Mucosa of descending colon (tissue), 3 donors: ENCODE measurements at regions not wholly inside any gene's neighbourhood (a gene's known extent, or its start where the extent isn't known, plus 50 kb on each side); places are given as distances from the start of the nearest gene placed in this dataset.

ENCODE experiments used
- ATAC-seq: fragments of 200-7000 bp; cut with Tn5 transposase; one replicate; pipeline ENCODE4 v1.9.1; 2020; ENCODE audit warnings: mild to moderate bottlenecking, moderate library complexity
- DNase-seq, 3 donors: peaks; one replicate each; pipeline ENCODE4 v3.0.0-alpha.2; 2020
- H3K36me3 ChIP-seq: fragments of 200-600 bp; one replicate; pipeline ENCODE4 v1.8.0; 2021; ENCODE audit warnings: low read depth, mild to moderate bottlenecking
- H3K4me1 ChIP-seq: fragments of 200-600 bp; one replicate; pipeline ENCODE4 v1.8.0; 2021; ENCODE audit warnings: low read depth, mild to moderate bottlenecking
- H3K4me3 ChIP-seq: fragments of 200-600 bp; one replicate; pipeline ENCODE4 v1.8.0; 2021; ENCODE audit warnings: mild to moderate bottlenecking
- H3K9me3 ChIP-seq: fragments of 200-600 bp; one replicate; pipeline ENCODE4 v1.8.0; 2021; ENCODE audit warnings: mild to moderate bottlenecking
- CTCF ChIP-seq: fragments of 200-600 bp; IDR thresholded peaks from one replicate; pipeline ENCODE4 v1.8.0; 2022; ENCODE audit warnings: antibody characterized with exemption, mild to moderate bottlenecking
- intact Hi-C, 2 donors: fragments of 100-400 bp; cut with DNase I in 1 of 2; cut with micrococcal nuclease in 1 of 2; formaldehyde crosslinking; loops; one replicate each; pipeline versions ENCODE4 v1.11.0 to v1.11.1; 2022; cut with DNase I, micrococcal nuclease
- donor health status: DM: no; HTN: no; CAD: no; lungs with moderate emphysema.
- donor health status: DM: no; HTN: no; CAD: no.
- donor health status: DM: no; HTN: yes; CAD: no.

GRCh38 chr9:118384531-118385100, 680.4 kb downstream of the TLR4 start:
- no peaks in the 10 kb centered on the region for H3K4me1 ChIP-seq
- DNase-seq (no peak), ATAC-seq (no peak)
- intact Hi-C loops = no loop called here
- H3K4me3 ChIP-seq = no peak overlapping the region
- no peak for TF ChIP-seq CTCF
- H3K9me3 ChIP-seq = no peaks in the 10 kb centered on the region
- H3K36me3 ChIP-seq = no peaks in the 10 kb centered on the region

DNA sequence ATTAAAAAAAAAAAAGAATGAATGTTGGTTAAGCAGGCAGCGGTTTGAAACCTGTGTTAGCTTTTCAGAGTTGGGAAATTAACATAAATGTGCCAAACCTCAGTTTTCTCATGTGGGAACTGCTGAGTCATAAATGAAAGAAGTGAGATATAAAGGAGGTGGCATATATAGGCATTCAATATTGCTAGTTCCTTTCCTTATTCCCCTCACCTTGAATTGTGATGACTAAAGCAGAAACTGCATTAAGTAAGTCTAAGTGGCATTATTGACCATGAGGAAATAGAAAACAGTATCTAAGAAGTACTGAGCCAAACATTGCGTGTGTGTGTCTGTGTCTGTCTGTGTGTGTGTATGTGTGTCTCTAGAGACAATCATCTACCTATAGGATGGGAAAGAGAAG, 691.2 kb downstream of the TLR4 start:
- intact Hi-C loops = no loop called here
- DNase-seq (no peak), ATAC-seq (no peak)
- no peaks in the 10 kb centered on the region for H3K4me1 ChIP-seq
- no peak overlapping the region for H3K4me3 ChIP-seq
- H3K9me3 ChIP-seq = no peaks in the 10 kb centered on the region
- no peak for TF ChIP-seq CTCF
- H3K36me3 ChIP-seq = no peaks in the 10 kb centered on the region

DNA sequence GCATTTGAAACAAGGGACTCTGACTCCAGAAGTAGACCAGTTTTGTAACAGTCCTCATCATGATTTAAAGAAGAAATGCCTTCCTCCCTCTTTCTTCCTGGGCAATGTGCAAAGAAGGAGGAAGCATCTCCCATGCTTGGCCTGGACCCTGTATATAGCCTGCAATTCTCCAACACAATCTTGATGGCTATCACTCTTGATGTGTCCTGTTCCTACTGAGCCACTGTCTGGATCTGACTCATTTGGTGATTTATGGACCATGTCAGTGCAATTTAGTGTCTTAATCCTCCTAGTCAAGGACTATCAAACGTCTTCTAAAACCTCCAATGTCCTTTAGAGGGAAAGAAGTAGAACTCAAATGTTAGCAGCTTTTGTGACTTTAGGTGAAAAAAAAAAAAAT, 697.3 kb downstream of the TLR4 start:
- Histone ChIP-seq H3K4me1 (no peaks in the 10 kb centered on the region), H3K4me3 (no peak overlapping the region), H3K36me3 (no peaks in the 10 kb centered on the region), H3K9me3 (no peaks in the 10 kb centered on the region)
- intact Hi-C loops = no loop called here
- TF ChIP-seq CTCF = no peak
- ATAC-seq (peak; percentile 44), DNase-seq (no peak)

DNA sequence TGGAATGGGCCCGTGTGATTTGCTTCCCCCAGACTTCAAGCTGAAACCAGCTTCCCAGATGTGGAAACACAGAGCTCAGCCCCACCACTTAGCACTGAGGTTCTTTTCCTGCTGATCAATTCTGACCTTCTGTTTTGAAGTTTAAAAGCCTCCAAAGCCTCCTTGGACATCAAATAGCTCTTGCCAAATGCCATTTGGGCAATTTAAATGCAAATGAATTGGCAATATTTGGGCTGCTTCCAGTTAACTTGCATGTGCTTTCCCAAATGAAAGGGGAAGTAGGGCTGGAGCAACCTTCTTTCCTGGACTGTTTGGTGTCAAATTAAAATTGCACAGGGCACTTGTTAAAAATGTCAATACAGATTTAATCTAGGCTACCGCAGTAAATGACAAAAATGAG, 710.5 kb downstream of the TLR4 start:
- no peak for TF ChIP-seq CTCF
- ATAC-seq = no peak
- H3K9me3 ChIP-seq = no peaks in the 10 kb centered on the region
- no peaks in the 10 kb centered on the region for H3K36me3 ChIP-seq
- no peak overlapping the region for H3K4me3 ChIP-seq
- DNase-seq = no peak
- H3K4me1 ChIP-seq = no peaks in the 10 kb centered on the region
- intact Hi-C loops = no loop called here

DNA sequence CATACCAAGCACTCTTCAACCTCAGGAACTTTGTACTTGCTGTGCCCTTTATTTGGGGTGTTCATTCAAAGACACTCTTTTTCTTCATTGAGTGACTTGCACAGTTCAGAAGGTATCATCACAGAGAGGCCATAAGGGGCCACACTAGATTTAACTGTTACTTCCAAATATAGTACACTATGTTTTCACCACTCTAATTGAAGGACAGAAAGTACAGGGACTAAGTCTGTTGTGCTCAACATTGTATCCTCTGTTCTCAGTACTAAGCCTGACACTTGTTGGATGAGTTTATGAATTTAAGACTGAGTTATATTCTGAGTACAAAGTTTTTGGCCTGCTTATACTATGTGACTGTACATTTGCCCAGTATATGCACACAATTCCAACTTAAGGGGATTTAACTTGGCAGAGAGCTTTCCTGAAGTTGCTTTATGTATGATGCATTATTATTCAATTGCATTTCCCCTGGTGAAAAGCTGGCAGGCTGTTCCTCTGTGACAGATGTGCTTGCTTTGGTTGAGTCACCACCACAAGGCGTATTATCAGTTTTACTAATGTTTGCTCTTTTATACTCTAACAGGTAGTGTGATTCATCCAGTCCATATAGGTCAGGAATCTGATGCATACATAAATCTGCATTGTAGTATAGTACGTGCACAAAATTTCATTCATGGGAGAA, 714.8 kb downstream of the TLR4 start:
- Histone ChIP-seq H3K9me3 (no peaks in the 10 kb centered on the region), H3K4me3 (no peak overlapping the region), H3K36me3 (no peaks in the 10 kb centered on the region), H3K4me1 (no peaks in the 10 kb centered on the region)
- DNase-seq (peak in 1 of 3 donors; percentile 22), ATAC-seq (peak; percentile 94)
- TF ChIP-seq CTCF = no peak
- intact Hi-C loops = no loop called here
